CD4-positive, alpha-beta T cell (primary cell): ENCODE measurements at regions not wholly inside any gene's neighbourhood (a gene's known extent, or its start where the extent isn't known, plus 50 kb on each side); places are given as distances from the start of the nearest gene placed in this dataset.

Source experiments
- ATAC-seq: fragments of 200-7000 bp; cut with Tn5 transposase; one replicate; pipeline ENCODE4 v1.10.0; 2022; ENCODE audit warnings: mild to moderate bottlenecking; ENCODE audit not compliant: poor library complexity
- CTCF ChIA-PET: fragments of 350-600 bp; sonication (Branson Sonifier 250); formaldehyde crosslinking; loops from one replicate; lab custom pipeline; 2021; ENCODE audit warnings: antibody characterized with exemption, inconsistent platforms; lab: Charles Lee
- POLR2A ChIA-PET: fragments of 350-600 bp; sonication (Branson Sonifier 250); formaldehyde crosslinking; loops from one replicate; lab custom pipeline; 2021; ENCODE audit warnings: antibody characterized with exemption, inconsistent platforms; lab: Charles Lee
- DNase-seq, 14 experiments: peaks; one replicate each; pipeline ENCODE4 v3.0.0-alpha.2; 2013 to 2020; ENCODE audit warnings: mixed read lengths in 2 of 14
- H3K27ac ChIP-seq, 2 donors: one replicate each; pipeline versions ENCODE4 v1.5.1 to v1.7.0; 2013; ENCODE audit warnings: low read length in 2 of 2, low read depth in 1 of 2, mild to moderate bottlenecking in 1 of 2
- H3K27me3 ChIP-seq, 2 experiments: 1 replicate in 1 of 2; 2 replicates in 1 of 2; pipeline versions ENCODE4 v1.6.1 to v1.7.0; 2013; ENCODE audit warnings: low read length in 2 of 2, control low read depth in 1 of 2, mild to moderate bottlenecking in 1 of 2, moderate library complexity in 1 of 2; ENCODE audit not compliant: insufficient read depth in 2 of 2, control insufficient read depth in 1 of 2
- H3K36me3 ChIP-seq: one replicate; pipeline ENCODE4 v1.6.1; 2013; ENCODE audit warnings: low read length, control low read depth; ENCODE audit not compliant: insufficient read depth
- H3K4me1 ChIP-seq: one replicate; pipeline ENCODE4 v1.6.1; 2013; ENCODE audit warnings: low read length, control low read depth; ENCODE audit not compliant: insufficient read depth
- H3K4me3 ChIP-seq: one replicate; pipeline ENCODE4 v1.5.1; 2013; ENCODE audit warnings: mild to moderate bottlenecking, low read length, moderate library complexity
- H3K9me3 ChIP-seq, 2 experiments: 1 replicate in 1 of 2; 2 replicates in 1 of 2; pipeline versions ENCODE4 v1.6.1 to v1.7.0; 2013; ENCODE audit warnings: low read length in 2 of 2, mild to moderate bottlenecking in 2 of 2, control low read depth in 1 of 2, moderate library complexity in 1 of 2; ENCODE audit not compliant: control insufficient read depth in 1 of 2, insufficient read depth in 1 of 2
- H3K27ac Mint-ChIP-seq: one replicate; pipeline ENCODE4 v1.8.0; 2020; ENCODE audit warnings: mixed read lengths
- H3K27me3 Mint-ChIP-seq: one replicate; pipeline ENCODE4 v1.8.0; 2021; ENCODE audit warnings: mixed read lengths
- H3K36me3 Mint-ChIP-seq: one replicate; pipeline ENCODE4 v1.8.0; 2021; ENCODE audit warnings: low read depth, mixed read lengths
- H3K4me1 Mint-ChIP-seq: one replicate; pipeline ENCODE4 v1.8.0; 2021; ENCODE audit warnings: low read depth, mixed read lengths
- H3K4me3 Mint-ChIP-seq: one replicate; pipeline ENCODE4 v1.8.0; 2020; ENCODE audit warnings: mild to moderate bottlenecking, mixed read lengths
- H3K9me3 Mint-ChIP-seq: one replicate; pipeline ENCODE4 v1.8.0; 2020; ENCODE audit warnings: mixed read lengths
- CTCF ChIP-seq: fragments of 200-600 bp; IDR thresholded peaks from one replicate; pipeline ENCODE4 v1.8.0; 2022; ENCODE audit warnings: antibody characterized with exemption, mild to moderate bottlenecking
- intact Hi-C, 2 experiments: fragments of 100-400 bp; cut with DNase I in 1 of 2; cut with micrococcal nuclease in 1 of 2; formaldehyde crosslinking; loops; one replicate each; pipeline versions ENCODE4 v1.15.1 to v1.9.0; 2023 to 2025; cut with DNase I, micrococcal nuclease

DNA sequence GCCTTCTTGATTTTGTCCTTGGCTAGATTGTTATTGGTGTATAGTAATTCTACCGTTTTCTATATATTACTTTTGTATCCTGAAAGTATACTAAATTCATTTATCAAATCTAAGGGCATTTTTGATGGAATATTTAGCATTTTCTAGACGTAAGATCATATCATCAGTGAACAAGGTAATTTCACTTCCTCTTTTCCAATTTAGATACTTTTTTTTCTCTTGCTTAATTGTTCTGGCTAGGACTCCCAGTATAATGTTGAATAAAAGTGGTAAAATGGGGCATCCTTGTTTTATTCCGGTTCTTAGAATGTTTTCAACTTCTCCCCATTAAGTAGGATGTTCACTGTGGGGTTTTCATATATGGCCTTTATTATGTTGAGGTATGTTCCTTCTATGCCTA, 260.7 kb downstream of the POLR1F start:
- Histone ChIP-seq H3K36me3 (no peaks in the 10 kb centered on the region), H3K27ac (no peak overlapping the region), H3K9me3 (no peaks in the 10 kb centered on the region), H3K4me1 (no peaks in the 10 kb centered on the region), H3K27me3 (no peaks in the 10 kb centered on the region), H3K4me3 (no peak overlapping the region)
- ATAC-seq (no peak), DNase-seq (no peak)
- no peaks in the 10 kb centered on the region for H3K4me1 Mint-ChIP-seq
- no peak overlapping the region for H3K4me3 Mint-ChIP-seq
- ChIA-PET POLR2A (no interaction called here), CTCF (no interaction called here)
- no peak overlapping the region for H3K27ac Mint-ChIP-seq
- H3K36me3 Mint-ChIP-seq, result no peaks in the 10 kb centered on the region
- intact Hi-C loops, result no loop called here
- H3K27me3 Mint-ChIP-seq, result no peaks in the 10 kb centered on the region
- H3K9me3 Mint-ChIP-seq, result peaks cover 2% of the 10 kb centered on the region
- TF ChIP-seq CTCF, result no peak

DNA sequence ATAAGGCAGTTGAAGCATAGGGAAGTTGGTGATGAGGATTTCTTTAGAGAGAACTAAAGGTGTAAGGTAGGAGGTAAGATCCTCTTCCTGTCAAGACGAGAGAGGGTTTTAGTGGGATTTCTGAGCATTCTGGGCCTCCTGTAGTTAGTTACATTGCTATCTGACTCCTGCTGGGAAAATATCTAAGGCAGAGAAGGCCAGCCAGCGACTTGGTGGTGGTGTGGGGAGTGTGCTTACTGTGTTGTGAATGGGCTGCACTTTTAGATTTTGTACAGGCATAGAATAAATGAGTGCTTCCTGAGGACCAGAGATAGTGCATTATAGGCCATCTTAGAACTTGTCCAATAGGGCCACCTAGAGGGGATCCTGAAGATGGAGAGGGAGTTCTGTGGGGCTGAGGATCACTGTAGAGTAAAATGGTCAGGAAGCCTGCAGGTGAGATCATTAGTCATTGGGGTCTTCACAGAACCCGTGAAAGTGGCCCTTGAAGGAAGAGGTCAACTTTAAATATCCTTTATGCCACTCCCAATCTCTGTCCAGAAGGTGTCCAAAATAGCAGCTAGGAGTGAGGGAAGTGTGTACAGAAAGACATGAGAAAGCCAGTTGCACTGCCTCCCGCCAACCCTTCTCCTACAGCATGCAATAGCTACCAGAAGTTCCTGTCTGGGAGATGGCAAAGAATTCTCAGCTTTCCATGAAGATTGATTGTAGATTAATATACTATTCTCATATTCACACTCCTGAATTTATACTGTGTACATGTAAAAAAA, 266.6 kb downstream of the POLR1F start:
- ATAC-seq, result no peak
- Mint-ChIP-seq H3K36me3 (no peaks in the 10 kb centered on the region), H3K27me3 (no peaks in the 10 kb centered on the region), H3K4me3 (no peak overlapping the region), H3K4me1 (no peaks in the 10 kb centered on the region), H3K9me3 (no peaks in the 10 kb centered on the region), H3K27ac (no peak overlapping the region)
- no peak for TF ChIP-seq CTCF
- POLR2A ChIA-PET, result no interaction called here
- Histone ChIP-seq H3K9me3 (no peaks in the 10 kb centered on the region), H3K27ac (no peak overlapping the region), H3K27me3 (no peaks in the 10 kb centered on the region), H3K4me1 (no peaks in the 10 kb centered on the region), H3K4me3 (no peak overlapping the region), H3K36me3 (no peaks in the 10 kb centered on the region)
- intact Hi-C loops, result no loop called here
- no peak for DNase-seq
- CTCF ChIA-PET, result no interaction called here

- DNase-seq (no peak), ATAC-seq (no peak)
- Mint-ChIP-seq H3K27ac (no peak overlapping the region), H3K36me3 (no peaks in the 10 kb centered on the region), H3K27me3 (no peaks in the 10 kb centered on the region), H3K4me3 (no peak overlapping the region), H3K4me1 (no peaks in the 10 kb centered on the region), H3K9me3 (no peaks in the 10 kb centered on the region)
- no peaks in the 10 kb centered on the region for H3K36me3 ChIP-seq
- ChIA-PET POLR2A (no interaction called here), CTCF (no interaction called here)
- intact Hi-C loops, result no loop called here
- no peaks in the 10 kb centered on the region for H3K9me3 ChIP-seq
- H3K27ac ChIP-seq, result no peak overlapping the region
- no peaks in the 10 kb centered on the region for H3K4me1 ChIP-seq
- H3K27me3 ChIP-seq, result no peaks in the 10 kb centered on the region
- no peak for TF ChIP-seq CTCF
- no peak overlapping the region for H3K4me3 ChIP-seq
Measured at GRCh38 chr7:19439517-19439916, 269.3 kb downstream of the POLR1F start.
